ENCODE measurements at regions not wholly inside any gene's neighbourhood (a gene's known extent, or its start where the extent isn't known, plus 50 kb on each side); places are given as distances from the start of the nearest gene placed in this dataset.
"Not testable (repeated sequence)": the region's sequence is repeated elsewhere in the genome, so short reads cannot be mapped to it uniquely, and the experiment has no call there.

- Histone ChIP-seq H3K27me3 (peaks cover 0 to 3% (median 0%) of the 10 kb centered on the region in 3 donors), H3K36me3 (no peaks in the 10 kb centered on the region), H3K4me3 (no peak overlapping the region), H3K4me1 (no peaks in the 10 kb centered on the region), H3K27ac (no peak overlapping the region), H3K9me3 (no peaks in the 10 kb centered on the region)
- intact Hi-C loops (cut with DNase I; ENCODE audit: low total_unique reads) (no loop called here), in situ Hi-C loops (cut with MboI; ENCODE audit: low sequenced_read_pairs in 4 of 4) (loop anchor here in 1 of 4 donors (25.0 kb wide), 1 partner anchor 332 kb away; no protein-coding TSS in a partner anchor)
- DNase-seq (no peak), ATAC-seq (no peak)
- TF ChIP-seq, protein P1, sequence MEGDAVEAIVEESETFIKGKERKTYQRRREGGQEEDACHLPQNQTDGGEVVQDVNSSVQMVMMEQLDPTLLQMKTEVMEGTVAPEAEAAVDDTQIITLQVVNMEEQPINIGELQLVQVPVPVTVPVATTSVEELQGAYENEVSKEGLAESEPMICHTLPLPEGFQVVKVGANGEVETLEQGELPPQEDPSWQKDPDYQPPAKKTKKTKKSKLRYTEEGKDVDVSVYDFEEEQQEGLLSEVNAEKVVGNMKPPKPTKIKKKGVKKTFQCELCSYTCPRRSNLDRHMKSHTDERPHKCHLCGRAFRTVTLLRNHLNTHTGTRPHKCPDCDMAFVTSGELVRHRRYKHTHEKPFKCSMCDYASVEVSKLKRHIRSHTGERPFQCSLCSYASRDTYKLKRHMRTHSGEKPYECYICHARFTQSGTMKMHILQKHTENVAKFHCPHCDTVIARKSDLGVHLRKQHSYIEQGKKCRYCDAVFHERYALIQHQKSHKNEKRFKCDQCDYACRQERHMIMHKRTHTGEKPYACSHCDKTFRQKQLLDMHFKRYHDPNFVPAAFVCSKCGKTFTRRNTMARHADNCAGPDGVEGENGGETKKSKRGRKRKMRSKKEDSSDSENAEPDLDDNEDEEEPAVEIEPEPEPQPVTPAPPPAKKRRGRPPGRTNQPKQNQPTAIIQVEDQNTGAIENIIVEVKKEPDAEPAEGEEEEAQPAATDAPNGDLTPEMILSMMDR (IDR thresholded peaks at IDR 0.05 in 4 of 5, conservative IDR thresholded peaks at IDR 0.05 in 1 of 5), result no peak
- TF ChIP-seq POLR2A (IDR thresholded peaks at IDR 0.05), result no peak
Measured at GRCh38 chr12:131644481-131644880, 66.4 kb upstream of the SFSWAP start.

- H3K36me3 ChIP-seq; H3K9me3 ChIP-seq; H3K4me3 ChIP-seq; ATAC-seq; H3K27me3 ChIP-seq; intact Hi-C loops (cut with DNase I; ENCODE audit: low total_unique reads); H3K4me1 ChIP-seq; H3K27ac ChIP-seq; DNase-seq: not testable (repeated sequence)
- in situ Hi-C loops (cut with MboI; ENCODE audit: low sequenced_read_pairs in 4 of 4), result loop anchor here in 1 of 4 donors (25.0 kb wide), 1 partner anchor 333 kb away; no protein-coding TSS in a partner anchor
Measured at GRCh38 chr12:131644917-131645316, 66.0 kb upstream of the SFSWAP start.

DNA sequence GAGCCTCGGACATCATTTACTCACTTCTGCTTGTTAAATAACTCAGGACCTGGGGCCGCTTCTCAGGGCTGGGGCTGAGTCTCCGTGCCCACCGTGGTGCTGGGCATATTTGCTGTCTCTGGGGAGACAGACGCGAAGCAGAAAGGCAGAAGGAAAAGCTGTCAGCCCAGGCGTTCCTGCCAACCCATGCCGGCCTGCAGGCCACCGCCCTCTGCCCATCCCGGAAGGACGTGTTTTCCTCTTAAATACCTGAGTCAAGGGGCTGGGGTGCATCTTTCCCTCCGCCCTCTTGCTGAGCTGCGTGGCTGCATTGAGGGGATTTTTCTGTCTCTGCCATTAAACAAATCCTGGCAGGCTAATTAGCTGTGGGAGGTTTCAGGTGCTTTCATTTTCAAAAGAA lies 65.3 kb upstream of the SFSWAP start:
- H3K27me3 ChIP-seq; H3K27ac ChIP-seq; DNase-seq; H3K4me3 ChIP-seq; ATAC-seq; H3K9me3 ChIP-seq; intact Hi-C loops (cut with DNase I; ENCODE audit: low total_unique reads); H3K36me3 ChIP-seq; H3K4me1 ChIP-seq: not testable (repeated sequence)
- in situ Hi-C loops (cut with MboI; ENCODE audit: low sequenced_read_pairs in 4 of 4), result loop anchor here in 1 of 4 donors (25.0 kb wide), 1 partner anchor 333 kb away; no protein-coding TSS in a partner anchor

GRCh38 chr12:131646444-131646843 lies 64.4 kb upstream of the SFSWAP start:
- H3K9me3 ChIP-seq; H3K4me1 ChIP-seq; H3K4me3 ChIP-seq; H3K27me3 ChIP-seq; intact Hi-C loops (cut with DNase I; ENCODE audit: low total_unique reads); H3K36me3 ChIP-seq; ATAC-seq; H3K27ac ChIP-seq; DNase-seq: not testable (repeated sequence)
- in situ Hi-C loops (cut with MboI; ENCODE audit: low sequenced_read_pairs in 4 of 4), result loop anchor here in 1 of 4 donors (25.0 kb wide), 1 partner anchor 334 kb away; no protein-coding TSS in a partner anchor

- TF ChIP-seq, protein P1 (IDR thresholded peaks at IDR 0.05 in 4 of 5, conservative IDR thresholded peaks at IDR 0.05 in 1 of 5), result no peak
- no peak for TF ChIP-seq POLR2A (IDR thresholded peaks at IDR 0.05)
- Histone ChIP-seq H3K4me3 (no peak overlapping the region), H3K27me3 (peaks cover 0 to 3% (median 3%) of the 10 kb centered on the region in 3 donors), H3K27ac (no peak overlapping the region), H3K36me3 (no peaks in the 10 kb centered on the region), H3K9me3 (no peaks in the 10 kb centered on the region), H3K4me1 (no peaks in the 10 kb centered on the region)
- no peak for DNase-seq
- in situ Hi-C loops (cut with MboI; ENCODE audit: low sequenced_read_pairs in 4 of 4), result loop anchor here in 1 of 4 donors (25.0 kb wide), 1 partner anchor 335 kb away; no protein-coding TSS in a partner anchor
- intact Hi-C loops (cut with DNase I; ENCODE audit: low total_unique reads), result no loop called here
- ATAC-seq, result no peak
Measured at GRCh38 chr12:131647667-131648066, 63.2 kb upstream of the SFSWAP start.

DNA sequence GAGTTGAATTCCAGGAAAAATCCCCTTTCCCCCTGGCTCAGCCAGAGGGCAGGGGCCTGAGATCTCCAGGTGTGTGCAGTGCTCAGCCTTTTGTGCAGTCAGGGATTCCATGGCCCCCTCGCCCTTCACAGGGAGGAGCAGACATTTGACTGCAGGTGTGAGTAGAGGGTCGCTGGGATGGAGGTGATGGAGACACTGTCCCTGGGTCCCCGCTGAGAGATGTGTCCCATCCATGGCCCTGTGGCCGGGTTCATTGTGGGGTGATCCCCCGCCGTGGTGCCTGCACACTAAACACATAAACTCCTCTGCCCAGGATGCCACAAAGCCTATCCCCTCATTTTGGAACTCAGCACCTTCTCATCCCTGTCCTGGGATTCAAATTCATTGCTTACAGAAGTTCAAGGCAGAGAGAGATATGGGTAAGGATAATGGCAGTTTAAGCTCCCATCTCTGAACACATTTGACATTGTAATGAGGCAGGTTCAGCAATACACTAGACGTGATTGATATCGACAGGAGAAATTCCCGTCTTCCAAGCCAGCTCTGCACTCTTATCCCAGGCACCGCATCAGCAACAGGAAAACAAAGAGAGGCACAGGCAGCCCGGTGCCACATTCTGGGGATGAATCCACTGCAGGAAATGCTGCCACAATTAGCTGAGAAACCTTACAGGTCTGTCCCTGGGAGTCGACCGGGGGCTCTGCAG lies 55.3 kb upstream of the SFSWAP start:
- H3K9me3 ChIP-seq; in situ Hi-C loops (cut with MboI; ENCODE audit: low sequenced_read_pairs in 4 of 4); DNase-seq; H3K27me3 ChIP-seq; H3K4me1 ChIP-seq; ATAC-seq; H3K4me3 ChIP-seq; H3K27ac ChIP-seq; intact Hi-C loops (cut with DNase I; ENCODE audit: low total_unique reads); H3K36me3 ChIP-seq: not testable (repeated sequence)

DNA sequence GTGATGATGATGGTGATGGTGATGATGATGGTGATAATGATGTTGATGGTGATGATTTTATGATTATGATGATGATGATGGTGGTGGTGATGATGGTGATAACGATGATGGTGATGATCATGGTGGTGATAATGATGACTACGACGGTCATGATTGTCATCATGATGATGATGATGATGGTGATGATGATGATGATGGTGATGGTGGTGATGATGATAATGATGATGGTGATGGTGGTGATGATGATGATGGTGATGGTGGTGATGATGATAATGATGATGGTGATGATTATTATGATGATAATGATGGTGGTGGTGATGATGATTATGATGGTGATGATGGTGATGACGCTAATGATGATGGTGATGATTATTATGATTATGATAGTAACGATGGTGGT lies 54.1 kb upstream of the SFSWAP start:
- DNase-seq; H3K27me3 ChIP-seq; intact Hi-C loops (cut with DNase I; ENCODE audit: low total_unique reads); H3K9me3 ChIP-seq; H3K4me1 ChIP-seq; H3K36me3 ChIP-seq; H3K27ac ChIP-seq; H3K4me3 ChIP-seq; in situ Hi-C loops (cut with MboI; ENCODE audit: low sequenced_read_pairs in 4 of 4); ATAC-seq: not testable (repeated sequence)

GRCh38 chr12:131658605-131659004 lies 52.3 kb upstream of the SFSWAP start:
- in situ Hi-C loops (cut with MboI; ENCODE audit: low sequenced_read_pairs in 4 of 4); H3K4me3 ChIP-seq; H3K9me3 ChIP-seq; H3K27ac ChIP-seq; ATAC-seq; H3K27me3 ChIP-seq; H3K36me3 ChIP-seq; DNase-seq; H3K4me1 ChIP-seq; intact Hi-C loops (cut with DNase I; ENCODE audit: low total_unique reads): not testable (repeated sequence)

DNA sequence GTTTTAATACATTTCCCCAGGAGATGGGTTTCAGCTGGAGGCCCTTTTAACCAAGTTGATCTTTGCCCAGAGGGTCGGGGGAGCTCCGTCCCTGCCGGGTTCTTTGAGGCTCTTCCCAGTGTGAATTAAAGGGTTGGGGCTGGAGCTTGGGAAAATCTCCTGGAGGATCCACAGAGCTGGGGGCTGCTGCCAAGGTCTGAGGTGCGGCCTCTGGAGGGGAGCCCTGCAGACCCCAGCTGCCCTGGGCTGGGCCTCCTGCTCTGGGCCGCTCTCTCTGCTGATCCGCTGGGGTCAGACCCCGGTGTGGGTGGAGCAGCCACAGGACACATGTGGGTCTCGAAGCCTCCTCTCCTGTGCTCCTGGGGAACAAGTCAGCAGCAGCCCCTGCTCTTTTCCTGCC lies 51.4 kb upstream of the SFSWAP start:
- ATAC-seq; in situ Hi-C loops (cut with MboI; ENCODE audit: low sequenced_read_pairs in 4 of 4); H3K9me3 ChIP-seq; H3K4me3 ChIP-seq; H3K4me1 ChIP-seq; H3K36me3 ChIP-seq; H3K27ac ChIP-seq; DNase-seq; H3K27me3 ChIP-seq; intact Hi-C loops (cut with DNase I; ENCODE audit: low total_unique reads): not testable (repeated sequence)

- intact Hi-C loops (cut with DNase I; ENCODE audit: low total_unique reads), result loop anchor here (10.0 kb wide), 1 partner anchor 365 kb away; no protein-coding TSS in a partner anchor
- H3K36me3 ChIP-seq; in situ Hi-C loops (cut with MboI; ENCODE audit: low sequenced_read_pairs in 4 of 4); H3K27ac ChIP-seq; H3K27me3 ChIP-seq; ATAC-seq; H3K9me3 ChIP-seq; H3K4me1 ChIP-seq; DNase-seq; H3K4me3 ChIP-seq: not testable (repeated sequence)
Measured at GRCh38 chr12:131659976-131660375, 50.9 kb upstream of the SFSWAP start.

Measured in gastrocnemius medialis (tissue), 4 donors.